ENCODE measurements at regions not wholly inside any gene's neighbourhood (a gene's known extent, or its start where the extent isn't known, plus 50 kb on each side); places are given as distances from the start of the nearest gene placed in this dataset.

- no peak for DNase-seq
Measured at GRCh38 chrX:104306180-104306579, 51.4 kb upstream of the ESX1 start.
